ENCODE measurements at regions not wholly inside any gene's neighbourhood (a gene's known extent, or its start where the extent isn't known, plus 50 kb on each side); places are given as distances from the start of the nearest gene placed in this dataset.
"Not testable (repeated sequence)": the region's sequence is repeated elsewhere in the genome, so short reads cannot be mapped to it uniquely, and the experiment has no call there.

- POLR2A ChIA-PET (ENCODE audit: low non-redundant PET) = not testable (repeated sequence)
These were observed 54.7 kb upstream of the NBPF15 start for GRCh38 chr1:144516172-144516571.

GRCh38 chr1:144516906-144517305 is 55.4 kb upstream of the NBPF15 start:
- CTCF ChIA-PET; H3K27ac ChIP-seq; POLR2A ChIA-PET (ENCODE audit: low non-redundant PET); DNase-seq (ENCODE audit: low spot score): not testable (repeated sequence)

More at GRCh38 chr1:144516172-144516571, 54.7 kb upstream of the NBPF15 start:
- DNase-seq (ENCODE audit: low spot score); CTCF ChIA-PET; H3K27ac ChIP-seq: not testable (repeated sequence)

- CTCF ChIA-PET; DNase-seq (ENCODE audit: low spot score); POLR2A ChIA-PET (ENCODE audit: low non-redundant PET); H3K27ac ChIP-seq: not testable (repeated sequence)
These were observed 57.0 kb upstream of the NBPF15 start for GRCh38 chr1:144518439-144518838.

GRCh38 chr1:144519528-144520189 is 58.2 kb upstream of the NBPF15 start:
- CTCF ChIA-PET; DNase-seq (ENCODE audit: low spot score); H3K27ac ChIP-seq; POLR2A ChIA-PET (ENCODE audit: low non-redundant PET): not testable (repeated sequence)

- CTCF ChIA-PET; POLR2A ChIA-PET (ENCODE audit: low non-redundant PET): not testable (repeated sequence)
- 0 out of 2 replicates have a peak overlapping the region, but pooled peaks have one; percentile 36 for H3K27ac ChIP-seq
- peak; percentile 0 for DNase-seq (ENCODE audit: low spot score)
These were observed 62.4 kb upstream of the NBPF15 start for GRCh38 chr1:144523661-144524407.

GRCh38 chr1:144532156-144532607 is 60.5 kb upstream of the PPIAL4F start:
- CTCF ChIA-PET; POLR2A ChIA-PET (ENCODE audit: low non-redundant PET); DNase-seq (ENCODE audit: low spot score); H3K27ac ChIP-seq: not testable (repeated sequence)
- TF ChIP-seq CTCF (conservative IDR thresholded peaks at IDR 0.05; ENCODE audit: low read depth) = peak; percentile 72

GRCh38 chr1:144533480-144533879 is 59.2 kb upstream of the PPIAL4F start:
- H3K27ac ChIP-seq; DNase-seq (ENCODE audit: low spot score); CTCF ChIA-PET; POLR2A ChIA-PET (ENCODE audit: low non-redundant PET): not testable (repeated sequence)

GRCh38 chr1:144534286-144534685 is 58.4 kb upstream of the PPIAL4F start:
- H3K27ac ChIP-seq; POLR2A ChIA-PET (ENCODE audit: low non-redundant PET); CTCF ChIA-PET; DNase-seq (ENCODE audit: low spot score): not testable (repeated sequence)

GRCh38 chr1:144536677-144537076 is 56.0 kb upstream of the PPIAL4F start:
- DNase-seq (ENCODE audit: low spot score); H3K27ac ChIP-seq; CTCF ChIA-PET; POLR2A ChIA-PET (ENCODE audit: low non-redundant PET): not testable (repeated sequence)

- H3K27ac ChIP-seq; CTCF ChIA-PET; POLR2A ChIA-PET (ENCODE audit: low non-redundant PET); DNase-seq (ENCODE audit: low spot score): not testable (repeated sequence)
These were observed 55.5 kb upstream of the PPIAL4F start for GRCh38 chr1:144537234-144537633.

GRCh38 chr1:144538736-144539135 is 54.0 kb upstream of the PPIAL4F start:
- H3K27ac ChIP-seq; DNase-seq (ENCODE audit: low spot score); POLR2A ChIA-PET (ENCODE audit: low non-redundant PET): not testable (repeated sequence)
- CTCF ChIA-PET = interaction anchor here (0.6 kb wide), 1 partner anchor 9 kb away, joined by 4 read pairs; no protein-coding TSS in a partner anchor

- DNase-seq (ENCODE audit: low spot score); H3K27ac ChIP-seq; POLR2A ChIA-PET (ENCODE audit: low non-redundant PET): not testable (repeated sequence)
- CTCF ChIA-PET = interaction anchor here (0.6 kb wide), 1 partner anchor 8 kb away, joined by 4 read pairs; no protein-coding TSS in a partner anchor
These were observed 53.3 kb upstream of the PPIAL4F start for GRCh38 chr1:144539191-144539960.

Data from RWPE1 (cell line).